GM06990 (cell line): ENCODE measurements at regions not wholly inside any gene's neighbourhood (a gene's known extent, or its start where the extent isn't known, plus 50 kb on each side); places are given as distances from the start of the nearest gene placed in this dataset.
"Not testable (repeated sequence)": the region's sequence is repeated elsewhere in the genome, so short reads cannot be mapped to it uniquely, and the experiment has no call there.

Experiments used
- DNase-seq: peaks from one replicate; pipeline ENCODE4 v3.0.0-alpha.2; 2011; ENCODE audit not compliant: insufficient read length; ENCODE audit errors: extremely low read depth
- H3K27me3 ChIP-seq: replicated peaks from 2 replicates; pipeline ENCODE4 v1.6.0; 2011; ENCODE audit warnings: low read length; ENCODE audit not compliant: control insufficient read depth, insufficient read depth
- H3K36me3 ChIP-seq: 2 replicates; pipeline ENCODE4 v1.5.1; 2011; ENCODE audit warnings: low read length; ENCODE audit not compliant: control insufficient read depth, insufficient read depth
- H3K4me3 ChIP-seq: replicated peaks from 2 replicates; pipeline ENCODE4 v1.5.1; 2011; ENCODE audit warnings: low read depth, mild to moderate bottlenecking, control low read depth, low read length
- TF ChIP-seq, protein P1 (sequence below): IDR thresholded peaks from 2 replicates; pipeline ENCODE4 v1.5.1; 2011; ENCODE audit warnings: low read length, control low read depth, mild to moderate bottlenecking, inconsistent platforms; ENCODE audit not compliant: insufficient read depth, poor library complexity, severe bottlenecking

- DNase-seq = no peak
- TF ChIP-seq, protein P1, sequence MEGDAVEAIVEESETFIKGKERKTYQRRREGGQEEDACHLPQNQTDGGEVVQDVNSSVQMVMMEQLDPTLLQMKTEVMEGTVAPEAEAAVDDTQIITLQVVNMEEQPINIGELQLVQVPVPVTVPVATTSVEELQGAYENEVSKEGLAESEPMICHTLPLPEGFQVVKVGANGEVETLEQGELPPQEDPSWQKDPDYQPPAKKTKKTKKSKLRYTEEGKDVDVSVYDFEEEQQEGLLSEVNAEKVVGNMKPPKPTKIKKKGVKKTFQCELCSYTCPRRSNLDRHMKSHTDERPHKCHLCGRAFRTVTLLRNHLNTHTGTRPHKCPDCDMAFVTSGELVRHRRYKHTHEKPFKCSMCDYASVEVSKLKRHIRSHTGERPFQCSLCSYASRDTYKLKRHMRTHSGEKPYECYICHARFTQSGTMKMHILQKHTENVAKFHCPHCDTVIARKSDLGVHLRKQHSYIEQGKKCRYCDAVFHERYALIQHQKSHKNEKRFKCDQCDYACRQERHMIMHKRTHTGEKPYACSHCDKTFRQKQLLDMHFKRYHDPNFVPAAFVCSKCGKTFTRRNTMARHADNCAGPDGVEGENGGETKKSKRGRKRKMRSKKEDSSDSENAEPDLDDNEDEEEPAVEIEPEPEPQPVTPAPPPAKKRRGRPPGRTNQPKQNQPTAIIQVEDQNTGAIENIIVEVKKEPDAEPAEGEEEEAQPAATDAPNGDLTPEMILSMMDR = no peak
- Histone ChIP-seq H3K27me3 (no peaks in the 10 kb centered on the region), H3K36me3 (no peaks in the 10 kb centered on the region), H3K4me3 (no peak overlapping the region)
Measured at GRCh38 chrX:148284056-148284455, 216.4 kb upstream of the AFF2 start.

DNA sequence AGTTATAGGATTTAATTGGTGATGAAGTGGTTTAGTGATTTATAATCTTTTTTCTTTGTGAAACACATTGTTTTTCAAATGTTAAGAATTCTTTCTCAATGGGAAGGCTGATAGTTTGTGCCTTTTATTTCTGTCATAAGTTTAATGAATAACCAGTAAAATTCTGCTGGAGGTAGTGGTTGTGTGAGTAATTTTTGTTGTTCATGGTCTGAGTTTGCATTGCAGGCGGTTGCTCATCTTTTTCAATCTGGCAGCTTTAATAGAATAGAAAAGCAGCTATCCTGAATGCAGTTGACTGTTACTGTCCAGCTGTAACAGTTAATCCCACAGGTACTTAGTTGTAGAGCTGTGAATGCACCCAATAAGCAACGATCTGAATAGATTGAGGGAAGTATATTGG is 215.6 kb upstream of the AFF2 start:
- H3K36me3 ChIP-seq = no peaks in the 10 kb centered on the region
- TF ChIP-seq, protein P1 = no peak
- no peaks in the 10 kb centered on the region for H3K27me3 ChIP-seq
- DNase-seq = no peak
- no peak overlapping the region for H3K4me3 ChIP-seq

DNA sequence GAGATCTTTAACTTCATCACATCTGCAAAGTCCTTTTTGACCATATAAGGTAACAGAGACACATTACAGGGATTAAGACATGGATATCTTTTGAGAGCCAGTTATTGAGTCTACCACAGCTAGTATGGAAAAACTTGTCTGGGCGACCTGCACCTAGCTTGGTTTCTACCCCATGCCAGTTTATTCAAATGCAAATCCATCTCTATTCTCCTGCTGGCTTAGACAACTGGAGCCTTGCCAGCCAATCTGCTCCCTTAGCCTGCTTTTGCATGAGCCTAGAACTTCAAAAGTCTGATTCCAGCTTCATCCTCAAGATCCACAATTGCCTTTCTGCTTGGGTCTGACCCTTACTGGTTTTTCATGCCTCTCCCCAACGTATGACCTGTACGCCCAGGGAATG is 212.0 kb upstream of the AFF2 start:
- Histone ChIP-seq H3K4me3 (no peak overlapping the region), H3K27me3 (no peaks in the 10 kb centered on the region), H3K36me3 (no peaks in the 10 kb centered on the region)
- no peak for DNase-seq
- TF ChIP-seq, protein P1 = no peak

DNA sequence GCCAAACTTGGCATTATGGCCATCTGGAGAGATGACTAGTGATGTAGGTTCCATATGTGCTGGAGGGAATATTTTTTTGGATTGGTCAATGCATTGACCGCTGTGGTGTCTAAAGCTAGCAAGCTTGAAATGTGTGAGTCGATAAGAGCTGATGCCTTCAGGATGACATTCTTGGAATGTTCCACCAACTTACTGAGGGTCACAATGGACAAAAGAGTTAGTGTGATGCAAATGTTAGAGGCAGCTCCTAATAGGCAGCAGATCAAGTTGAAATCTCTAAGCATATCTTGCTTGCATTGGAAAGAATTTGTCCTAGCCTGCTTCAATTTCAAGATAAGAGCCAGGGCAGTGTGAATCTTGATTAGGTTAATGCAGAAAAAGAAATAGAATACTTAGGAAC is 210.4 kb upstream of the AFF2 start:
- TF ChIP-seq, protein P1 = no peak
- Histone ChIP-seq H3K4me3 (no peak overlapping the region), H3K36me3 (no peaks in the 10 kb centered on the region), H3K27me3 (no peaks in the 10 kb centered on the region)
- DNase-seq = no peak

- Histone ChIP-seq H3K27me3 (no peaks in the 10 kb centered on the region), H3K36me3 (no peaks in the 10 kb centered on the region), H3K4me3 (no peak overlapping the region)
- no peak for DNase-seq
- TF ChIP-seq, protein P1 = no peak
Measured at GRCh38 chrX:148290931-148291330, 209.5 kb upstream of the AFF2 start.

DNA sequence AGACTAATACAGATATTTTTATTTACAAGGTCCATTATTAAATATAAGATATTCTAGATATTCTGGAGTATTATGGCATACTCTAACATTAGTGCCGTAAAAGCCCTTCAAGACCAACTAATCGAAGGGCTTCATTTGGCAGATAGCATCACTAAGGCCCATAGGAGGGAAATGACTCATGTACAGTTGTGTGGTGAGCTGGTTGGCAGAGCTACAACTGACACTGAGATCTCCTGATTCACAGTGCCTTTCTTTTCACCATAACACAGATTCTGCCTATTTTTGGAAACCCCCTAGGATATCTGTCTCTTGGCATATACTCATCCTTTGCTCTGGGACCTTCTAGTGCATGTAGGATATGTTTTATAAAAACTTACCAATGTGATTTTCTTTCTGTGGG is 201.7 kb upstream of the AFF2 start:
- Histone ChIP-seq H3K4me3 (no peak overlapping the region), H3K36me3 (no peaks in the 10 kb centered on the region), H3K27me3 (no peaks in the 10 kb centered on the region)
- TF ChIP-seq, protein P1 = no peak
- DNase-seq = no peak

GRCh38 chrX:148305214-148305613 is 195.2 kb upstream of the AFF2 start:
- DNase-seq = not testable (repeated sequence)

More at GRCh38 chrX:148305214-148305613, 195.2 kb upstream of the AFF2 start:
- H3K4me3 ChIP-seq, H3K27me3 ChIP-seq, H3K36me3 ChIP-seq: not testable (repeated sequence)
